ENCODE measurements at regions not wholly inside any gene's neighbourhood (a gene's known extent, or its start where the extent isn't known, plus 50 kb on each side); places are given as distances from the start of the nearest gene placed in this dataset.

DNA sequence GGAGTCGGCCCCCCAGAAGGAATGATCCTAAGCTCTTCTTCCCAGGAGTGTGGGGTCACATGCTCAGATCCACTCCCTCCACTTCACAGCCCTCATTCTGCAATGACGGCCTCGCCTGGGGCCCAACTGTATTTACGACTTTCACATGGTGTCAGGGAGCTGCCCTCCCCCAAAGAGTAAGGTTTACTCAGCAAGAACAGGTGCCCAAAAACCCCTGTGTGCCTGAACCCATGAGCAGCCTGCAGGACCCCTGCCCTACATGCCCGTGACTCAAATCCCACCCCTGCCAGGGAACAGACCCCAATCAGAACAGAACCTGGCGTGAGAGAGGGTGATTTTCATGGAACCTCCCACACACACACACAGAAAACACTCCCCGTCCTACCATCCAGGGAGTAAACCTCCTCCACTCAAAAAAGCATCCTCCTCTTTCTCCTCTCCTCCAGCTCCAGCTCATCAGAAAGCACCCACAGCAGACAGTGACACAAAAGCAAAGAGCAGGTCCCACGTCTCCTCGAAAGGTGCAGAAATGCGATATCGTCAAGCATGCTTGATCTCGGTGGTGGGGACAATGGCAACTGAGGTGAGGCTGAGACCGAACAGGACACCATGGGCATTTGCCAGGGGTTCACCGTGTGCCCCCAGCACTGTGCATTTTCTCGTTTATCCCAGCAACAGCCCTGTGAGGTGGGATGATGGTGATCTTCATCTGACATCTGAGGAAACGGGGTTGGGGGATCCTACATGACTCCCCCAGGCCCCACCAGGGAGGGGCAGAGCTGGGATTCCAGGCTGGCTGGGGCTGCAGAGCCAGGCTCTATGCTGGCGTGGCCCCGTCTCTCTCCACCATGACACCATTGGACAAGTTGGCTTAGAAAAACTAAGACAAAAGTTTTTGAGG is 397.9 kb downstream of the NPHP4 start:
- no peak for DNase-seq

DNA sequence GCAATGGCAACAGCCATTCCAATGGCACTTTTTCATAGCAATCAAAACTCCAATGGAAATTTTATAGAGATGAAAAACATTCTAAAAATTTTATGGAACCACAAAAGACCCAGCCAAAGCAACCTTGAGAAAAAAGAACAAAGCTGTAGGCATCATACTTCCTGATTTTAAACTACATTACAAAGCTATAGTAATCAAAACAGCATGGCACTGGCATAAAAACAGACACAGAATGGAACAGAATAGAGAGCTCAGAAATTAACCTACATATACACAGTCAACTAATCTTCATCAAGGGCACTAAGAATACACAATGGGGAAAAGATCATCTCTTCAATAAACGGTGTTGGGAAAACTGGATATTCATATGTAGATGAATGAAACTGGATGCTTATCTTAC is 401.5 kb downstream of the NPHP4 start:
- DNase-seq, result no peak

GRCh38 chr1:5586629-5587028 is 405.6 kb downstream of the NPHP4 start:
- no peak for DNase-seq

- no peak for DNase-seq
These were observed 407.0 kb downstream of the NPHP4 start for GRCh38 chr1:5585256-5585655.

- no peak for DNase-seq
These were observed 411.3 kb downstream of the NPHP4 start for GRCh38 chr1:5580926-5581325.

GRCh38 chr1:5579966-5580365 is 412.3 kb downstream of the NPHP4 start:
- DNase-seq, result no peak

DNA sequence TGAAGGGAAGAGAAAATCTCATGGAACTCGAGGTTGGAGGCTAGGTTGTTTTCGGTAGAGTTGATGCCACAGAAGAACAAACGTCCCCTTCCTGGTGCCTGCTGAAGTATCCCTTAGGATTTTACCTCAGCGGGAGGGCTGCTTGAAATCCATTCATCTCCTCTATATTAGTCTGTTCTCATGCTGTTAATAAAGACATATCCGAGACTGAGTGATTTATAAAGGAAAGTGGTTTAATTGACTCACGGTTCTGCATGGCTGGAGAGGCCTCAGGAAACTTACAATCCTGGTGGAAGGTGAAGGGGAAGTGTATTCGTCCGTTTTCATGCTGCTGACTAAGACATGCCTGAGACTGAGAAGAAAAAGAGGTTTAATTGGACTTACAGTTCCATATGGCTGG is 413.5 kb downstream of the NPHP4 start:
- DNase-seq, result no peak

GRCh38 chr1:5577255-5578040 is 414.8 kb downstream of the NPHP4 start:
- no peak for DNase-seq

- no peak for DNase-seq
These were observed 415.6 kb downstream of the NPHP4 start for GRCh38 chr1:5576673-5577065.

DNA sequence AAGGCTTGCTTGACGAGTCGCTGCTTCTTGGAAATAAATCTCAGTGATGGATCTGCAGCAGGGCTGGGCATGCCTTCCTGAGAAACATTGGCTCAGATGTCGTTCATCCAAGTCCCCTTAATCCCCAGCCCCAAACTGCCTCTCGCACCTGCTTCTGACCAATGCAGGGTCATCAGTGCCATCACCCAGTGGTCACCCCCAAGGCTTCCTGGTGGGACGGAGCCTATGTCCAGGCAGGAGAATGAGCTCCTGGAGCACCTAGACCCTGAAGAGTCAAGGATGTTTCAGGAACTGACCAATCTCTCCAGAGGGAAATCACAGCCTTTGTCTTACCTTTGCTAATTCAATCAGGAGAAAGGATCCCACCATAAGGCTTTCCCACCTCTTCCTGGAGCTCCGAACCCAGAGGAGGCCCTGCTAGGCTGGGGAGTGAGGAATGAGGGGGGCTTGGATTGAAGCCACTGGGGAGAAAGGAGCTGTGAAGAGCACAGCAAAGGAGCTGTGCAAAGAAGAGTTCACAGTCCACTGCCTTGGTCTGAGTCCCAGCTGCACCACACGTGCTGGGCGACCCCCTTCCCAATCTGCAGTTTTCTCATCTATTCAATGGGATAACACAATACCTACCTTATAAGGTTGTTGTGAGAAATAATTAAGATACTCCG is 416.1 kb downstream of the NPHP4 start:
- no peak for DNase-seq

GRCh38 chr1:5575396-5575940 is 416.8 kb downstream of the NPHP4 start:
- no peak for DNase-seq

GRCh38 chr1:5574641-5575040 is 417.6 kb downstream of the NPHP4 start:
- DNase-seq, result no peak

DNA sequence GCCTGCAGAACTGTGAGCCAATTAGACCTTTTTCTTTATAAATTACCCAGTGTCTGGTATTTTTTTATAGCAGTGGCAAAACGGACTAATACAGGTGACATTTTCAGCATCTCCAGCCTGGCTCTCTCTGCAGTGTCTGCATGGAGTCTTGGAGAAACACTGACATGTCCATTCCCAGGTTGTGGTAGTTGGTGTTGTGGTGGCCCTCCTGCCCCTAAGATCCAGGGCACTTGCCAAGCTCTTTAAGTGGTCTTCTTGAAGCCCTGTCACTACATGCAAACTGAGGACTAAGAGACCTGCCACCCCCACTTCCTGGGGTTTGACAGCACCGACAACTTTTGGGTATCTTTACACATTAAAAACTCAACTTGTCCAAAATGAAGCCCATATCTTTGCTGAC is 419.4 kb downstream of the NPHP4 start:
- no peak for DNase-seq

GRCh38 chr1:5571861-5572401 is 420.3 kb downstream of the NPHP4 start:
- no peak for DNase-seq

- DNase-seq, result no peak
These were observed 420.8 kb downstream of the NPHP4 start for GRCh38 chr1:5571438-5571837.

GRCh38 chr1:5570931-5571330 is 421.3 kb downstream of the NPHP4 start:
- DNase-seq, result no peak

- DNase-seq, result no peak
These were observed 423.9 kb downstream of the NPHP4 start for GRCh38 chr1:5568321-5568720.

GRCh38 chr1:5567839-5568238 is 424.4 kb downstream of the NPHP4 start:
- DNase-seq, result no peak

DNA sequence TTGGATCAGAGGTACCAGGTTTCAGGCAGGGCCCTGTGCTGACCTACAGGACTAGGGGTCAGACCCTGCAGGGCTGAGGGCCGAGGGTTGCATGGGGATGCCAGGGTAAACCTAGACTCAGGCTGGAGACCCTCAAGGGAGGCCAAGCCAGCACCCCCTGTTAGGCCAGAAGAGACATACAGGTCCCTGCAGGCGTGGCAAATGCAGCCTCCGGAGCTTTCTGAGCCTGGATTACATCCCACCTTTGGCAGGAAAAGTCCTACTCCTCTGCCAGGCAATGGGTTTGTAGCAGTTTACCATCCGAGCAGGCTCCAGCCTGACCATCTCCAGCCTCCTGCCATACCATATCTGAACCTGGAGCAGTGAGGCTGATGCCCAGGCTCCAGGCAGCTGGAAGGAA is 425.3 kb downstream of the NPHP4 start:
- DNase-seq, result no peak

DNA sequence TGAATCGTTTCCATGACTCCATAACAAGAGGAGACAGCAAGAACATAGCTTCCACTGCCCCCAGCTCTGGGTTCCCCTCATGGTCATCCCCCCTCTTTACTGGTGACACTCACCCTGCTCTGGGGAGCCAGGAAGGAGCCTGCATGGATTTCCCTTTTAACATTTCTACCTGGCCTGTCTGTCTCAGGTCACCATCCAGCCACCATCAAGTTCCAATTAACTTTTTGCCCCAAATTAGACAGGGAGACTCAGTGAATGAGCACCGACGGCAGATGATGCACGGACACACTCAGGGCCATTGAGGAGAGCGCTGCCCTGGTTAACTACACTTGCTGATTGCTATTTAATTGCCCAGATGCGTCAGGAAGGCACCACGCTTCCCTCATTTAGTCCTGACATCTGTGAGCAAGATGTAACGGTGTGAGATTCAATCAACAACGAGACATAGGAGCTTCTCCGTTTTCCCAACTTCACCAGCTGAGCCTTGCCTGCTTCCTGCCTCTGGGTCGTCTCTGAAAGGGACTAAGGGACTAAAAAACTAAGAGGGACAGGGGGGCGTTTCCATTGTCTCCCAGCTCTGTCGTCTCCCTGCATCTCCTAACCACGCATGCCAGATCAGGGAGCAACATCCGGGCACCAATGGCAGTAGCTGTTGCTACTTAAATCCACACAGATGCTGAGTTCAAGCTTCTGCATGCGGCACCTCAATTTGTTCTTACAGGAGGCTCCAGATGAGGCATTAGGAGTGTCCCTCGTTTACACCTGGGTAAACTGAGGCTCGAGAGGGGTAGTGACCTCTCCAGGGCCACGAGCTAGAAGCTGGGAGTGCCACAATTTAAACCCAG is 426.7 kb downstream of the NPHP4 start:
- no peak for DNase-seq

DNA sequence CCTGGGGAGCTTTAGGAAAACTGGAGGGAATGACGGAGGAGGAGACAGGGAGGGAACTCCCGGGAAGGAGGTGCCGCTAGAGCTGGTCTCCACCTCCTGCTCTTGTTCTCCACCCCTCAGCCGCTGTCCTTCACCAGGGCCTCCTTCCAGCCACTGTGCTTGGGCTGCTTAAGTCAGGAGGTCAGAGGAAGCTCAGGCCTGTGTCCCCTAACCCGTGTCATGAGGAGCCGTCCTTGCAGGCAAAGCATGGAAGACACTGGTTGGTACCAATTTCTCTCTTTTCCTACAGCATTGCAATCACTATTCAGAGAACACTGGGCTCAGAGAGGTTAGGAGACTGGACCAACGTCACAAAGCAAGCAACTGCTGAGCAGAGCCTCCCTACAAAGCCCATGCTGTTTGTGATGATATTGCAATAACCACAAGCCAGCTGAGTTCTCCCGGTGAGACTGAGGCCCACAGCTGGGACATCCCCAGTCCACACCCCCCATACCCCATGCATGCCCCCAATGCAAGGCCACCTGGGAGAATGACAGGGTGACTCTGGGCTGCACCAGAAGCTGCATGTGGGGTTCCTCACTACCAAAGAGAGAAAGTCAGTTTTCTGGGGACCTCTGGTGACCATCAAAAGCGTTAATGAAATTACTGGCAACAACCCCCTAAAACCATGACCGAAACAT is 427.5 kb downstream of the NPHP4 start:
- no peak for DNase-seq
